NCI-H345 (cell line): ENCODE measurements at regions not wholly inside any gene's neighbourhood (a gene's known extent, or its start where the extent isn't known, plus 50 kb on each side); places are given as distances from the start of the nearest gene placed in this dataset.

Experiments
- DNase-seq: peaks from one replicate; lab custom pipeline; 2025; lab: John Stamatoyannopoulos, UW

DNA sequence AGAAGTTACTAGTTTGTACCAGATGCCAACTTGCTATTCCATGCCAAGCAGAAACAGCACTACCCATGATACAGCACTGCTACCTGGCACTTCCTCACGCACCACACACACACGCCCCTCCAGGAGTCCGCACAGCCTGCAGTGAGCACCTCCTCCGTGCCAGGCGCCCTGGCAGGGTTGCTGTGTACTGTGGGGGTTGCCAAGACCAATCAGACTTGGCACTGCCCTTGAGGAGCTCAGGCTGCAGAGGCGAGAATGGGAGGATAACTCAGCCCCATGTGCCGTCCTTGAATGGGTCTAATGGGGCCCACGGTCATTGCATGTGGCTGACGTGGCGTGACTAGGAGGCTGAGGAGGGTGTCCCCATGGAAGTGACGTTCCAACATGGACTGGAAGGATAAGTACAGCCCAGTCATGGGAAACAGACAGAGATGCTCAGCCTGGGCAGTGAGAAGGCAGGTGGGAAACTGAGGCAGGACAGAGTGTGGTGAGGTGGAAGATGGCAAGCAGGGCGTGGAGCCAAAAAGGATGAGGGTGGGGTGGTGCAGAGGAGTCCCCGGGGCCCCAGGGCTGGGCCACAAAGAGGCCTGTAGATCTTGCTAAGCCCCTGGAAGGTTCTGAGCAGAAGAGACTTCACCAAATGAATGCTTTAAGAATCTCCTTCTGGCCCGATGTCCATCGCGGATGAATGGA, 65.3 kb upstream of the C14orf180 start:
- no peak for DNase-seq

- no peak for DNase-seq
These were observed 64.3 kb upstream of the C14orf180 start for GRCh38 chr14:104515059-104515810.

DNA sequence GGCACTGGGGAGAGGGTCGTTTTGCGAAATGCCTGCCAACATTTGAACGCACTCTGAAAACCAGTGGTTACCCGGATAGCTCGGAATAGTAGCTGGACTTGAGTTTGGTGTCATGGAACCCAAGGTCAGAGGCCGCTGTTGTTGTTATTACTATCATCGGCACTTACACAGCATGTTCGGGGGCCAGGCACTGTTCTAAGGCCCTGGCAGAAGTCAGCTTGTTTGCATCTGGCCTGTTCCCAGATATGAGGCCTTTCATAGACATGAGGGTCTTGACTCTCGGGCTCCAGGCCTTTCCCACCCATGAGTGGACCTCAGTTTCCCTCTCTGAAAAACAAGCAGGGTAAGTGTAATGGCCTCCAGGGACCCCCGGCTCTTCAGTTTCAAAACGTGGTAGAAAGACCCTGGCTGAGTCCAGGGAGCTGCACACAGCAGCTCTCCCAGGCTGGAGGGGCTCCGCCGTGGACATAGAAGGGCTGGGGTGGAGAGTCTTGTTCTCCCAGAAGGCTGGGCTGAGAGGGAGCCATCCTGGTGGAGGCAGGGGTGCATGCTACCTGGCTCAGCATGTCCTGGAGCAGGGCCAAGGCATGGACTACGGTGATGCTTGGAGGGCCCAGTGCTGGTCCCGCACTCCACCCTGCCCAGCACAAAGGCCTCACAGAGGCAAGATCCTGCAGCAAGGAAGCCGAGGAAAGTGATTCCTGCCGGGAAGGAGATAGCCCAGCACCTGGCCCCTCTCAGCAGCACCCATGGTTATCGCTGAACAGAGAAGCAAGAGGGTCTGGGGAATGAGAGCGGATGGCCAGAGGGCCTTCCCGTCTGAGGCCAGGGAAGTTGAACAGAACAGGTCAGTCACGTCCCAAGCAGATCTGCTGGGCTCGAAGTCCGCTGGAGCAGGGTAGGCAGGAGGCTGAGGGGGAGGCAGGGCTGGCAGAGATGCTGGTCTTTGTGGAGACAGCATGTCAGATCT, 63.5 kb upstream of the C14orf180 start:
- DNase-seq: no peak

DNA sequence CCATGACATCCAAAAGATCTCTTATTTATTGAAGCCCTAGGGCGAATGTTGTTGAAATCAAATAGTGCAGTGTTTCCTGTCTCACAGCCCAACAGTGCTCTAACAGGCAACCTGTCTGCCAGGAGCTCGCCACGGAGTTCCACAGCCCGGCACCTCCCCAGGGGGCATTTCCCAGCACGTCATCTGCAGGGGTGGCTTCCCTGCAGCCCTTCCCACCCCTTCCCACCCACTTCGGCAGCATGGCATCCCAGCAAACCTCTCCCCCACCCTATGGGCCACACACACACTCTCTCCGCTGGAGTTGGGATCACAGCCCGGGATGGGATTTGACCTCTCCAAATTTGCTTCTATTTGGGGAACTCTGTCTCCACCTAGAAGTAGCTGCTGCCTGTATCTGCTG, 62.7 kb upstream of the C14orf180 start:
- no peak for DNase-seq

DNA sequence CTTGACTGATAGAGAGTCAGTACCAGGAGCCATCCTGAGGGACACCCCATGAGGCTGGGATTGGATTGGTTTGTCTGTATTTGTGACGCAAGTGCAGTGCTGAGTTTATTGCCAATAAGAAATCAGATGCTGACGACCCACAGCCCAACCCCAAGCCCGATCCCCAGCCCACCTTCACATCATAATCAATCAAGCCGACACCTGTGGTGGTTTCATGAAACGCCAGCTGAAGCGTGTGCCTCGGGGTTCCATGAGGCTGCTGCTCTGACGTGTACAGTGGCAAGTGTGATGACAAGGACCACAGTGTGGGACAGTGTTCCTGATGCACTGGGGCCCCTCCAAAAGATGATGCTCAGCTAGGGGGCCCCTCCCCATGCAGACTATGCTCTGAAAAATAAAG, 62.1 kb upstream of the C14orf180 start:
- no peak for DNase-seq

DNA sequence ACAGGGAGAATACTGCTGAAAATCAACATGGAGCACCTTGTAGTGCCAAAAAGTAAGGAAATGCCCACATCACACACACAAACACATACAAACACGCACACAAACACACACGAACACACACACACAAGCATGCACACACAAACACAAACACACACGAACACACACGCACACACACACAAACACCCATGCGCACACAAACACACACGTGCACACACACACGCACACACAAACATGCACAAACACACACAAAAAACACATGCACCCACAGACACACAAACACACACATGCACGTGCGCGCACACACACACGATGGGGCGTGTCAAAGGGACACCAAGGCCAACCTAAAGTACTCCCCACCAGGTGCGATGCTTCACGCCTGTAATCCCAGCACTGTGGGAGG, 61.7 kb upstream of the C14orf180 start:
- no peak for DNase-seq

DNA sequence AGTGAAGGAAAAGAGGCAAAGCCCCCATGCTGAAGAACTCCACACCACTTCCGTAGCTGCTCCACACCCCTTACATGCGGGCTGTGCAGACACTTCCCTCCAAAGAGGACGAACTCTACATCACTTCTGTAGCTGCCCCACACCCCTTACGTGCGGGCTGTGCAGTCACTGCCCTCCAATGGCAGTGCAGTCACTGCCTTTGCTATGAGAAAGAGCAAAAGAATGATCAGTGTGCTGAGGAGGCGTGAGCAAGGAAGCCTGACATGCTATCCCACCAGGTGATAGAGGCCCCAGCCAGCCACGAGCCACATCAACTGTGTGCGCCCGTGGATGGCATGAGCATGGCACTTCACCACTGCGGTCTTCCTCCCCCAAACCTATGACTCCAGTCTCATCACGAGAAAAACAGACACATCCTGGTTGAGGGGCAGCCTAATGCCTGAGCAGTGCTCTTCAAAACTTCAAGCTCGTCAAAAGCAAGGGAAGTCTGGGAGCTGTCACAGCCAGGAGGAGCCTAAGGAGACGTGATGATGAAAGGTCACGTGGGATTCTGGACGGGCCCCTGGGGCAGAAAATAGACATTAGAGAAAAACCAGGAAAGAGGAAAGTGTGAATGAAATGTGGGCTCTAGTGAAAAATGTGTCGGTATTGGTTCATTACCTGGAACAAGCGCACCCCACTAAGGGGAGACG, 60.8 kb upstream of the C14orf180 start:
- DNase-seq: no peak

DNA sequence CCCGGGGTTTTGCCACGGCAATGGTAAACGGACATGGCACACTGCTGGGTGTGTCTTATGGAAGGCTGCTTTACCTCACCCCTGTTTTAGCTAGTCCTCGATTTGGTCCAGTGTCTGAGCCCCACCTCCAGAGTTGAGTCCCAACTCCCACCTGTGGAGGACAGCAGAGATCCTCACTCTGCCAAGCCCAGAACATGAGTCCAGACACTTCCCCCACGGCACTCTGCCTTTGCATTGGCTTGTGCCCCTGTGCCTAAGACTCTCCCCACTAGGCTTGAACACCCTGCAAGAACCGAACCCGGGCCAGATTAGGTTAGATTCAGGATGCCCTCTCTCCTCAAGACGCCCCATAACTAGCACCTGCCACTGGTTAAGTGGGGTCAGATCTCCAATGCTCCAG, 59.8 kb upstream of the C14orf180 start:
- no peak for DNase-seq

DNA sequence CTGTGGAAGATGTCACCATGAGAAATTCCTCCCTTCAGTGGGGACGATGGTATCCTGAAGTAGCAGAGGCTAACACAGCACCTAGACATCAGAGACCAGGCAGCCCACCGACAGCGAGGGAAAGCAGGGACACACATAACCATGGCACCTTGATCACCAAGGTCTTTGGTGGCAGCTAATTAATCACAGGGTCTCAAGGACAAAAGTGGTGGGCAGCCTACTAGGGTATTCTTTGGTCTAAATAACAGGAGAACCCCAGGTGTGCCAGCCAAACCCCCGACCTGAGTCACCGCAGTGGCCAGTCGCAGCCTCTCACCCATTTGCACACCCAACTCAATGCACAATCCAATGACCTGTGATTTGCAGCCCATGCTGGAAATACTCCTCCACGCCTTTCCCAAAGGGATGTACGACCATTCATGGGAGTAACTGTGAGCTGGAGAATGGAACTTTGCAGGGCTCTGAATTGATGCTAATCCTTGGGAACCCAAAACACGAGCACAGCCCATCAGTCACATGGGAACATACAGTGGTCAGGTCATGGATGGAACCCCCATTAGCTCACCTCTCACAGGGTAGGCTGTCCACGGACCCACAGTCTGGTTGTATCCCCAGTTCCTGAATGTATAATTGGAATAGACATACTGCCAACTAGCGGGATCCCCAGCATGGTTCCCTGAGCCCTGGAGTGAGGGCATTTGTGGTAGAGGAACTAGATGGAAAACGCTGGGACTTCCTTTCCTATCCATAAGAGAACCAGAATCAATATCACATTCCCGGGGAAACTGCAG, 58.7 kb upstream of the C14orf180 start:
- no peak for DNase-seq

- DNase-seq: no peak
These were observed 57.5 kb upstream of the C14orf180 start for GRCh38 chr14:104521816-104522745.

DNA sequence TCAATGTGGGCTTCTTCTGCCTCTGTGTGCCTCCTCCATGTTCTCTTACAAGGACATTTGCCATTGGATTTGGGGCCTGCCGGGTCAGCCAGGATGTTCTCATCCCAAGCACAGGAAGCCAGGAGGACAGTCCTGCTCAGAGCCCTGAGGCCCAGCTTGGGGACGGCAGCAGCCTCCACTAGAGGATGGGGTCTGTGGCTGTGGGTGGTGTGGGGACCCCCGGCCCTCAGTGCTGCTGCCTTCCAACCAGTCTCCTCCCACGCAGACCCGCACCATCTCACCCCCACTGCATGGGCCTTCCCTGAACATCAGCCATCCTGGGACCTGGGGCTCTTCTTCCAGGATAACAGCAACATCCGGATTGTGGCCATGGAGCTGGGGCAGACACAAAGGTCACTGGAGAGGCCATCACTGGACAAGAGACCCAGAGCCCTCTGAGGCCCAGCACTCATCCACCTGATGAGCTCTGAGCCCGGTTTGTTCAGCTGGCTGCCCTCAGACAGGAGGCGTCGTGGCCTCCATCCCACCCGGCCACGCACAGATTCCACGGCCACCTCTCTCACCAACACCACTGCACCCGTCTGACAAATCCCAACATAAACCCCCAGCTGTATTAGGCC, 56.5 kb upstream of the C14orf180 start:
- DNase-seq: no peak

GRCh38 chr14:104523546-104523935, 56.0 kb upstream of the C14orf180 start:
- no peak for DNase-seq

DNA sequence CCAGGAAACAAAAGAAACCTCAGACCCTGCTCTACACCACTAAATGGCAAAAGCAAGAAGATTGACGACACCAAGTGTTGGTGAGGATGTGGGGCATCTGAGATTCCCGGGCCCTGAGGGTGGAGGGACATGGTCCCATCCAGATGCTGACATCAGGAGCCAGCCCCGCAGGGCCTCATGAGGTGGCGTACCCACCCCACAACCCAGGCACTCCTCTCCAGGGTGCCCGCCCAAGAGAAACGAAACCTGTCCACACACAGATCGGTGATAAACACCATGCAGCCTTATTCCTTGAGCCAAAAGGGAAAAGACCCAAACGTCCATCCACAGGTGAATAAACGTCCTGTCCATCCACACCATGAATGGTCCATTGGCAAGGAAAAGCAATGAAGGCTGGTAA, 54.8 kb upstream of the C14orf180 start:
- no peak for DNase-seq

DNA sequence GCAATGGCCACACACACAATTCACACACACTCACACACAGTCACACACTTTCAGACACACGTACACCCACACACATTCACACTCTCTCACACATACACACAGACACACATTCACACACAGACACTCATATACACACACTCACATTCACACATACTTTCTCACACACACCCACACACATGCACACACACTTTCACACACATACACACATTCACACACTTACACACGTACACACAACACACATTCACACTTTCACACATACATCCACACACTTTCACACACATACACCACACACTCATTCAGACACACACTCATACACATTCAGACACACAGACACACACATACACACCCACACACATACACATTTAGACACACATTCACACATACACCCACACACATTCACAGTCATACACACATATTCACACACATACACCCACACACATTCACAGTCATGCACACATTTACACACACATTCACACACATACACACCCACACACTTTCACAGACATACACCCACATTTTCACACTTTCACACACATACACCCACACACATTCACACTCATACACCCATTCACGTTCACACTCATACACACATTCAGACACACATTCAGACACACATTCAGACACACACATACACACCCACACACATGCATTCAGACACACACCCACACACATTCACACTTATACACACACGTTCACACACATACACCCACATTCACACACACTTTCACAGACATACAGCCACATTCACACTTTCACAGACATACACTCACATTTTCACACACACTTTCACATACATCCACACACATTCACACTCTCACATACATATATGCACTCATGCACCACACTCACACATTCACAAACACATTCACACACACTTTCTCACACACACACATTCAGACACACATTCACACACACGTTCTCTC, 52.6 kb upstream of the C14orf180 start:
- no peak for DNase-seq

- no peak for DNase-seq
These were observed 51.6 kb upstream of the C14orf180 start for GRCh38 chr14:104527857-104528459.

- no peak for DNase-seq
These were observed 51.1 kb upstream of the C14orf180 start for GRCh38 chr14:104528496-104528895.
